Coronary artery (tissue), 2 donors: ENCODE measurements at regions not wholly inside any gene's neighbourhood (a gene's known extent, or its start where the extent isn't known, plus 50 kb on each side); places are given as distances from the start of the nearest gene placed in this dataset.

ENCODE experiments used
- DNase-seq: peaks from one replicate; pipeline ENCODE4 v3.0.0-alpha.2; 2017; ENCODE audit warnings: low spot score
- H3K27ac ChIP-seq, 2 donors: fragments of 200-600 bp; sonication (generic); one replicate each; pipeline ENCODE4 v1.5.1; 2016 to 2019
- H3K4me3 ChIP-seq: fragments of 200-600 bp; sonication (generic); 2 replicates; pipeline ENCODE4 v1.5.1; 2016; ENCODE audit warnings: mild to moderate bottlenecking, moderate library complexity
- TF ChIP-seq, protein P1 (sequence below): fragments of 200-600 bp; sonication (generic); IDR thresholded peaks from one replicate; pipeline ENCODE4 v1.5.1; 2019; ENCODE audit warnings: antibody characterized with exemption

- DNase-seq, result no peak
- Histone ChIP-seq H3K4me3 (no peak overlapping the region), H3K27ac (no peak overlapping the region)
- TF ChIP-seq, protein P1, sequence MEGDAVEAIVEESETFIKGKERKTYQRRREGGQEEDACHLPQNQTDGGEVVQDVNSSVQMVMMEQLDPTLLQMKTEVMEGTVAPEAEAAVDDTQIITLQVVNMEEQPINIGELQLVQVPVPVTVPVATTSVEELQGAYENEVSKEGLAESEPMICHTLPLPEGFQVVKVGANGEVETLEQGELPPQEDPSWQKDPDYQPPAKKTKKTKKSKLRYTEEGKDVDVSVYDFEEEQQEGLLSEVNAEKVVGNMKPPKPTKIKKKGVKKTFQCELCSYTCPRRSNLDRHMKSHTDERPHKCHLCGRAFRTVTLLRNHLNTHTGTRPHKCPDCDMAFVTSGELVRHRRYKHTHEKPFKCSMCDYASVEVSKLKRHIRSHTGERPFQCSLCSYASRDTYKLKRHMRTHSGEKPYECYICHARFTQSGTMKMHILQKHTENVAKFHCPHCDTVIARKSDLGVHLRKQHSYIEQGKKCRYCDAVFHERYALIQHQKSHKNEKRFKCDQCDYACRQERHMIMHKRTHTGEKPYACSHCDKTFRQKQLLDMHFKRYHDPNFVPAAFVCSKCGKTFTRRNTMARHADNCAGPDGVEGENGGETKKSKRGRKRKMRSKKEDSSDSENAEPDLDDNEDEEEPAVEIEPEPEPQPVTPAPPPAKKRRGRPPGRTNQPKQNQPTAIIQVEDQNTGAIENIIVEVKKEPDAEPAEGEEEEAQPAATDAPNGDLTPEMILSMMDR, result no peak
Measured at GRCh38 chr16:86444661-86445060, 65.7 kb upstream of the FOXF1 start.

GRCh38 chr16:86446279-86446678, 64.0 kb upstream of the FOXF1 start:
- no peak for DNase-seq
- TF ChIP-seq, protein P1, result no peak
- H3K27ac ChIP-seq, result no peak overlapping the region
- no peak overlapping the region for H3K4me3 ChIP-seq

DNA sequence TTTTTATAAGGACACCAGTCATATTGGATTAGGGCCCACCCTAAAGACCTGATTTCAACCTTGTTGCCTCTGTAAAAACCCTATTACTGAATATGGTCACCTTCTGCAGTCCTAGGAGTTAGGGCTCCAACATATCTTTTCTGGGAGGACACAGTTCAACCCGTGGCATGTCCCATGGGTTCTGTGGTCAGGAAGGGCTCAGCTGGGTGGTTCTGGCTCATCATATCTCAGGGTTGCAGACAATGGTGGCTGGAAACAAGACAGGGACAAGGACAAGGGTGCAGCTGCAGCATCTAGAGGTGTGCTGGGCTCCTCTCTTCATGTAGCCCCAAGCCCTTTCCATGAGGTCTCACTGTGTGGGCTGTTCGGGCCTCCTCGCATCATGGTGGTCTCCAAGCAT, 63.1 kb upstream of the FOXF1 start:
- Histone ChIP-seq H3K4me3 (no peak overlapping the region), H3K27ac (no peak overlapping the region)
- DNase-seq, result no peak
- TF ChIP-seq, protein P1, result no peak

- no peak for DNase-seq
- TF ChIP-seq, protein P1, result no peak
- Histone ChIP-seq H3K27ac (no peak overlapping the region), H3K4me3 (no peak overlapping the region)
Measured at GRCh38 chr16:86448306-86448890, 61.9 kb upstream of the FOXF1 start.

- DNase-seq, result no peak
- H3K4me3 ChIP-seq, result no peak overlapping the region
- TF ChIP-seq, protein P1, result no peak
- H3K27ac ChIP-seq, result no peak overlapping the region
Measured at GRCh38 chr16:86449446-86450095, 60.8 kb upstream of the FOXF1 start.

GRCh38 chr16:86450691-86451090, 59.6 kb upstream of the FOXF1 start:
- DNase-seq, result no peak
- TF ChIP-seq, protein P1, result no peak
- Histone ChIP-seq H3K4me3 (no peak overlapping the region), H3K27ac (no peak overlapping the region)

DNA sequence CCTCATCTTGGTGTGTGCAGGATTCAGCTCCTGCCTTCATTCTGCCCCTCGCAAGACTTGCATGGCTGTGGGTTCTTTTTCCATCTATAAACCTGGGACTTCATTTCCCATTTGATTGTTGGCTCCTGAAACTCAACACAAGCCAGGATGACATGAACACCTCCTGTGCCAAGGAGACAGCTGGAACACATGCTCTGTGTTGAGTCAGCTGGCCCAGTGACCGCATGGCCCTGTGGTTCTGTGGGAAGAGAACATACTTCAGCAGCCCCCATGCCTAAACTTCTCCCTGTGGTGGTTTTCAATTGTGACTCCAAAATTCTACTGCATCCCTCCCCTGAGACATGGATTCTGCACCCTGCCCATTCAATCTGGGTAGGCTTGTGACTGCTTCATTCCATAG, 57.9 kb upstream of the FOXF1 start:
- H3K27ac ChIP-seq, result no peak overlapping the region
- H3K4me3 ChIP-seq, result no peak overlapping the region
- TF ChIP-seq, protein P1, result no peak
- DNase-seq, result no peak
